Hematopoietic multipotent progenitor cell treated with erythropoietin and hydrocortisone succinate and interleukin-3 and kit ligand, for 8 days (in vitro differentiated cells): ENCODE measurements at regions not wholly inside any gene's neighbourhood (a gene's known extent, or its start where the extent isn't known, plus 50 kb on each side); places are given as distances from the start of the nearest gene placed in this dataset.

Experiments used
- DNase-seq: peaks from one replicate; pipeline ENCODE4 v3.0.0-alpha.2; 2015

DNA sequence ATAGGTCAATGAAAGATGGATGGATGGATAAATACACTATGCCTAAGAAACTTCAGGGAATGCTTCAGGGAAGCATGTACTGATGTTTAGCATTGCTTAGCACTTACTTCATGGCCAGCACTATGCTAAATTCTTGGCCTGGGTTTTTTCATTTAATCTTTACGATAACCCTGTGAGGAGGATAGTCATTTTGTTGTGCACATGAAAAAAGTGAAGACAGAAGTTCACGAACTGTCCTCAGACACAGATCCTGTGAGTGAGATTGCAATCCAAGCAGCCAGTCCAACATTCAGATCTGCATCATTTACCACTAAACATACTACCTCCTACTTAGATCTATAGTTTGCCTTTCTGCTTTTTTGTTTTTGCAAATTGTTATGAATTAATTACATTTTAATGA, 510.8 kb upstream of the AGTR1 start:
- no peak for DNase-seq

DNA sequence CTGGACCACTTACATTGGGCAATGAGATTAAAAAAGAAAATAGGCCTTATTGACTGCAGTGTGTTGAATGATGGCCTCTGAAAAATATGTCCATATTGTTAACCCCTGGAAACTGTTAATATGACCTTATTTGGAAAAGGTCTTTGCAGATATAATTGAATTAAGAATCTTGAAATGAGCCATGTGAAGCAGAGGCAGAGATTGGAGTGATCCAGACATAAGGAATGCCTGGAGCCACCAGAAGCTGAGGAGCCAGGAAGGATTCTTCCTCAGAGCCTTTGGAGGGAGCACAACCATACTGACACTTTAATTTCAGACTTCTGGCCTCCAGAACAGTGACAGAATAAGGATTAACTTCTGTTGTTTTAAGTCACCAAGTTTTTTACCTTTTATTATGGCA, 510.4 kb upstream of the AGTR1 start:
- DNase-seq = no peak

DNA sequence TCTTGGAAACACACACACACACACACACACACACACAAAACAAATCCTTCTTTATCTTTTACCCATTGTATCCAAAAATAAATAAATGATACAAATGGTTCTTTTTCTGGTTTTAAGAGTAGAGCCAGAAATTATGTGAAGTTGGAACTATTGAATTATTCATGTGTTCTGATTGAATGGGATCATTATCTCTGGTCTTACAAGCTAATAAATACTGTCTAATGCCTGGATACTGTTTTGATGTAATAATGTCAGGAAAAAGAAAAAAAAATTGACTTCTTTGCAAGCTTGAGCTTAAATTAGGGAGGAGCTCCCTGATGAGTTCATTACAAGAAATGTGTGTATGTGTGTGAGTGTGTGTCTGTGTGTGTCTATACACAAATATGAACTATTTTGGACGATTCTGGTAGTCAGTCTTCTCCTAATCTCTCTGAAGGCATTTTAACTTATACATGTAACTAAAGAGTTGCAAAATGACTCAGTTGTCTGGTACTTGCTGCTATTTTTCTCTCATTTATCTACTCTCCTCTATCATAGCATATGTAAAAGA, 507.2 kb upstream of the AGTR1 start:
- no peak for DNase-seq

DNA sequence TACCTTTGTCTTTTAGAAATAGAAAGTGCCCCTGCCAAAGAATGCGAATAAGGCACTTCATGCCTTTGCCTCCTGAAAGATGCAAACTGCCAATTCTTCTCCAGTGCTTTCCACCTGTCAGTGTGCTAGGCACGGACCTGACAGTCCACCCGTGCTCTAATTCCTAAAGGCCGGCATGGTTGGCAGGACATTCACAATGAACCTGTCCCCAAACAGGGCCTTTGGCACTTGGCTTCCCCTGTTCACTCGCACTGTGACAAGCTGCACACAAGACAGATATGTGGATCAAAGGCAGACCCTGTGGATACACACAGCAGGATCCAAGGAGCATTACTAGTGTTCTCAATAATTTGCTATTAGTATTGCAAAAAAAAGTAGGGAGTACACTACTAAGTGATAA, 505.7 kb upstream of the AGTR1 start:
- no peak for DNase-seq

DNA sequence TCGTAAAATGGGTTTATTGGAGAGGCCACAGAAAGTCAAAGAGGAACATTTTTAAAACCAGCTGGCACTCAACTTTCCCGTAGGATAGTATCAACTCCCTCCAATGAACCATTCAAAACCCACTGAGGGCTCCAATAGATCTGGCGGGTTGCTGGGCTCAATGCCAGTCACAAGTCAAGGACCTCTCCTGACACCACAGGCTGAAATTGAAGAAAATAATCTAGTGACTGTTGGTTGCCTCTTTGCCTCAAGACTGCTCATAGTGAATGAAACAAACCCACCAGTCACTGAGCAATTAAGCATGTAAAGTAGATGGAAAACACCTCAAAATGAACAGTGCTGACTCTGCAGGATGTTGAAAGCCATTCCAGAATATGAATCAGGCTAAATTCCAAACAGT, 500.6 kb upstream of the AGTR1 start:
- no peak for DNase-seq

DNA sequence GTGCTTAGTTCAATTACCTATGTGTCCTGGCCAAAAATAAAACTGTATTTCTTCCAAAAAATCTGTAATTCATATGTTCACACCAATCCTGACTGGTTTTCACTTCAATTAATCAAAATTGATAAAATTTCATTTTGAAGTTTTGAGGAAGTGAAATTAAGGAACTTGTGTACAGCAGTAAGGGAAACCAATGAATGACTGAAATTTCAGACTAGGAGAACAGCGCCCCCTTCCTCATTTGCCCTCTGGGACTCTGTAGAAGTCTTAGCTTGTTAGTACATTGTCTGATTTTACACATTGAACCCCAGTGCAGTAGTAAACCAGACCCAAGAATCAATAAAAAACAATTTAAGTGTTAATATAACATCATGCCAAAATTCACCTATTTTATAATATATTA, 495.3 kb upstream of the AGTR1 start:
- DNase-seq = no peak

DNA sequence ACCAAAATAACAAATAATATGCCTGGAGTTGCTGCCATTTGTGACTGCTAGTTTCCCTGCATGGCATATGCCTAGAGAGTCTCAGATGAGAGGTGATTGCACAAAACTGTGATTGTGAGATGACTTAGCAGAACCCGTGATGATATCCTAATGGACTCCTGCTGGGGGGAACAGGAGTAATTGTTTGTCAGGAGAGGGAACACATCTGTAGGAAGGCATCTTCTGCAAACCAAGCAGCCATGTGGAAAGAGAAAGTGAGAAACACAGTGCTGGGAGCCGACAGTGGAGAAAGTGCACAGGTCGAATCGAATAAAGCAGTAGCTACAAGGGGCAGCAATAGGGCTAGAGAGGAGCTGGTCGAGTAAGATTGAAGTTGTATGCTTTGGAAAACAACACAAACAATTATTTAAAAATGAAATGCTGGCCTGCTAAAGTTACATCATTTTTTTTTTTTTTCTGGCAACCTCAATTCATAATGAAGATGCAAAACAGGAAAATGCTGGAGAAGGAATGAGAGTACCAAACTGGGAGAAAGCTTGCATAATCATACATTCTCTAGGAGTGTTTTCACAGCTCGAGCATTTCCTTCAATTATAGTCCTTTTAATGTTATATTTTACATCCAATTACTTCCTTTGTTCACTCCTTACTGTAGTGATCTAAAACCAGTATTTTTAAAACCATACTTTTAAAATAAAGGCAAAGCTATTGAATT, 494.2 kb upstream of the AGTR1 start:
- DNase-seq = no peak

DNA sequence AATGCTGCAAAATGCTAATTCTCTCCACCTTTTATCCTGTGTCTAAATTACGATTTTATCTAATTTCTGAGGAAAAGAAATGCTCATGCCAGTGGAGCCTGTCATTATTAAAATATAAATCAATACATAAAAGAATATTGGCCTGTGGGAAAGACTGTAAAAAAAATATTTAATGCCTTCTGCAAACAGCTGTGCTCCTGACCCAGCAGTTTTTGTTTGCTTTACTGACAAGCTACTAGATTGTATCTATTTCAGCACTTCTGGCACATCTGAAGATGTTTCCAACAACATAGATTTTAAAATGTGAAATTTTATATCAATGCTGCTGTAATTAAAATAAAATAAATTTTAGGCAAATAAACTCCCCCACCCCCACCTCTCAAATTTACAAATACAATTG, 493.6 kb upstream of the AGTR1 start:
- no peak for DNase-seq

DNA sequence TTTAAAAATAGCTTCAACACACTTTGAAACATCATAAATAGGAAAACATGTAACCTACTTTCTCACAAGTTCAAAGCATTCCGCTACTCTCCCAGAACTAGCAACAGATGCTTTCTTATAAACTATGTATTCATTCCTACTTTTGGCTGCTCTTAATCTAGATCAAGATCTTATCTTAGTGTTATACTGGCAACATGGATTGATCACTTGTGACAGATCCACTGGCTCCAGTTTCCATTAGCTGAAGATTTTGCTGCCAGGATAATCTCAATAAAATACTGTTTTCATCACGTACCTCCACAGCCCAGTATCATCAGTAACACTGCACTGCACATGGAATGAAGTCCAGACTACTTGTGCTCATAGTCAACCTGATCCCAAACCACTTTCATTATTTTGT, 491.7 kb upstream of the AGTR1 start:
- no peak for DNase-seq

DNA sequence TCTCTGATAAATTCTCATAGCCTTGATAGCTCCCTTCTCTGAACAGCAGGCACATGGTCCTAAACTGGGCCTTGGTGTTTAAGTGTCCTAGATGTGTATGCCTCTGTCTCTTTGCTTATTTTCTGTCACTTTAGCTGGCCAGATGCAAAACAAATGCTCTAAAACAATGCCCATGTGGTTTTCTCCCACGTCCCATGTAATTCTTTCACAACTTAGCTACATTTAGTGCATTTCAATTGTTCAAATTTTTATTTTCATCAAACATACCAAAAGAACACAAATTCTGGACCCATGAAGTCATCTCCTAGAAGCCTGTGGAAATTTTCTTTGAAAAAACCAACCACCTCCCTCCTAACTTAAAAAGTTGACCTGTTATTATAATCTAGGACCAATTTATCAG, 491.3 kb upstream of the AGTR1 start:
- DNase-seq = no peak

DNA sequence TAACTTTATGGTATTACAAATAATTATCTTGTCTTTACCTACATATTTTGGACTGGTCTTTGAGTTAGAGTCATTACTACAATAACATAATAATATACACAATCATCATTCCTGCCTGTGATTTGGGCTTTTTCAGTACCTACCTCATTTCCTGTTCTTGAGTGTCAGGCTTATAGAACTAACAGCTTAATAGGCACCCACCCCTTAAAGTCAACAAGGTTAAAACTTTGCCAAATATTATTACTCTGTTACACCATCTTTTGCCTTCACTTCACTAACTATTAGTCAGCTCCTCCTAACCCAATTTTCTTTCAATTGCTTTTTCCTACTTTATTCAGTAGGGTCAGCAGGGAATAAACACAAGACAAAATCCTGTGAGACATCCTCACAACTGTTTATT, 488.7 kb upstream of the AGTR1 start:
- no peak for DNase-seq

DNA sequence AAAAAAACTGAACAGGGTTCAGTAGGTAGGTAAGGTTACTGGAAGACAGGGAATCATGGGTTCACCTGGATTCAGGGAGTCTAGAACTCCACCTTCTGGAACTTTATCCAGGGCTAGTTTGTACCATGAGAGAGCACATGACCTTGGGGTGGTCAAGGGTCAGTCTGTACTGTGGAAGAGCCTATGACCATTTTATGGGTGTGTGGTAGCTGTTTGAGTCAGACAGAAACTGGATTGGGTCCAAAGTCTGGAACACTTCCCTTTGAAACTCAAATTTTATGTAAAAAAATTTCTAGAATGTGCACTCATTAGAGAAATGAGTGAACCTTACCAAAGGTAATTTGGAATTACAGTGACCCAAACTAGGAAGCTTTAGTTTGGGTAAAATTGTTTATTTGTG, 486.0 kb upstream of the AGTR1 start:
- no peak for DNase-seq

DNA sequence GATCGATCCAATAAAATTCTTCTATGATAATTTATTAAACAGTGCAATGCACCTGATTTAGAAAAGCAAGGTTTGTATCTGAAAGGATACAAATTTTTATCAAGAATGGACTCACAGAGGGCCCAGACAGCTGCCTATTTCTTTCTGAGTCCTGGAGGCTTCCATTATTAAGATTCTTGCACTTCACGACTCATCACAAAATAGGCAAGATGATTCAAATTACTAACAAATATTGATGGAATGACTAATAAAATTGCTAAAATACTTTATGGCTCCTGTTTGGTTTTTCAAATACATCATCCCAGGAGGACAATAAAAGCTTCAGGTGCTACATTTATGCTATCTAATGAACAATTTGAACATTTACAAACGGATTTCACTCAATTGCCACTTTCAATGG, 483.0 kb upstream of the AGTR1 start:
- no peak for DNase-seq

DNA sequence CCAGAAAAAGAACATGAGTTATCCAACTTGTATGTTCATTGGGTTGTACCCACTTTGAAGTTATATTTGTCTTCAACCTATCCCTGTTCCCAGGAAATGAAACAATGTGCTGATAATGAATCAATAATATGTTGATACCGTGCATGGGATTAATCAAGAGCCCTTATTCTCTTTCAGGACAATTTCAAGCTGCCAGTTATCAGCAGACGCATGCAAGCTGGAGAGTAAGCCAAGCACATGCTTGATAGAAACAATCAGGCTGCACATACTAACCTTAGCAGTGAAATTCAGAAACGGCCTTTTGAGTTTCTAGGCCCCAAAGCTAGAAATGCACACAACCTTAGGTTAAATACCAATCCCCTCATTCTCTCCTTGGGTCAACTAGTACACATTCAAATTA, 480.4 kb upstream of the AGTR1 start:
- no peak for DNase-seq

DNA sequence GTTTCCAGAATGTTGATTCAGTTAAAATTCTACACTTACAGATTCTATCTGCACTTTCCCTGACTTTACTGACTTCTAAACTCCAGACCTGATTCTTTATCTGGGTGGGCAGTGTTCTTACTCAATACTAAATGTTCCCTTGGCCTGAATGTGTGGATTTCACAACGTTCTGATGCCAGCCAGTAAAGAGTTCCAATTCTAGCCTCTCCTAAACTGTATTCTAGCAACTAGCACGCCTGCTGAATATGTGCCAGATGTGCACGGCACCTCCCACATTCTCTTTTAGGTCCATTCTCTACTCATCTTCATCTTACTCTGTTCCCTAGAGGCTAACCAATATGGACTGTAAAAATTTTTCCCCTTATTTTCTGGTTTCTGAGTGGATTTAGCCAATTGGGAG, 479.5 kb upstream of the AGTR1 start:
- no peak for DNase-seq

DNA sequence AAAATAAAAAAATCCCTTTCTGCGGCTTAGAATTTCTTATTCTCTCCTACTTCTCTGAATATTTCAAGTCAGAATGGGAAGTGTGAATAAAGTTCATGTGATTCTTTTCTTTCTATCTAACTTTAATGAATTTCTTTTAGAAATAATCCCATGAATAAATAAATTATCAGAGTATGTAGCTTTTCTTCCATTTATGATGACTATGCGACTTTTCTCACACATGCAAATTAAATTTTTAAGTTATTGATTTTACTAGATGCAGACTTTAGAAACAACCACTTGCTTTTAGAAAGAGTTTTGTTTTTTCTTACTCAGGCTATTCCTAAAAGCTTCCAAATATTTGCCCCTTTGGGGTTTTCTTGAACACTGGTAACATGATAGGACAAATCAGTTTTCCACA, 477.7 kb upstream of the AGTR1 start:
- no peak for DNase-seq

DNA sequence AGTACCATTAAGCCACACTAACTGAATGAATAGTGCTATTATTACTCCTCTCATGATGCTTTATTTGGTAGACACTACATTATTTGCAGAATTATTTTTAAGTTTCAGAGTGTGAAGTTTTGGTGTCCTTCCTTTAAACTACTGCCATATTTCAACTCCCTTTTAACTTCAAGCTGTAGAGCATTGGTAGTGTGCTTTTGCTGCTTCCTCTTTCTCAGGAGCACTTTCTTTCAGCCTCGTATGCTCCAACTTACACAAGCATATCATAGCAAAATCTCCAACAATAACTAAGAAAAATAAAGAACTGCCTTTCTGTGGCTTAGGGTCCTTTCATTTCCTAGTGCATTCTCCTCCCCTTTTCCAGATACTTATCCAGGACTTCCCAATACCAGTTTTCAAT, 476.4 kb upstream of the AGTR1 start:
- DNase-seq = no peak

DNA sequence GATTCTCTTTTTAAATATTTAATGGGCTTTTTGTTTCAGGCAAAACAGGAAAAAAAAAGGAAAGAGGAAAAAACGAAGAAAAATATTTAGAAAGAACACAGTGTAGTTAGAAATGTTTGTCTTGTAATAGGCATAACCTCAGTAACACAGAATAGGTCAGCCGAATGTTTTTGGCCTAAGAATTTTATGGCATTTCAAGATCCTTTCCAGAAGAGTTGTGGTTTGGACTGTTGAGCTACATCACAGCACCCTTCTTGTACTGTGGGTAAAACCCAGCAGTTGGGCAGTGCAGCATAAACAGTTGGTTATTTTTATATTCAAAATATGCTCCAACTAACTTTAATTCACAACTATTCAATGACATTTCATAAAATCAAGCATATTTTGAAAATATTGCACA, 474.4 kb upstream of the AGTR1 start:
- DNase-seq = no peak

DNA sequence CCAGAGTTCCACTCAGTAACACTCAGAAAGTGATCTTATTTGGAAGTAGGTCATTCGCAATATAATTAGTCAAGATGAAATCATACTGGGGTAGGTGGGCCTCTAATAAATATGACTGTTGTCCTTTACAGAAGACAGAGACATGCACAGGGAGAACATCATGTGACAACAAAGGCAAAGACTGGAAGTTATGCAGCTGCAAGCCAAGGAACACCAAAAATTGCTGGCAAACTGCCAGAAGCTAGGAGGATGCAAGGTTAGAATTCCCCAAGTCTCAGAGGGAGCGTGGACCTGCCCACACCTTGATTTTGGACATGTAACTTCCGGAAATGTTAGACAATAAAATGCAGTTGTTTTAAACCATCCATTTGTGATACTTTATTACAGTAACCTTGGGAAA, 471.5 kb upstream of the AGTR1 start:
- no peak for DNase-seq

DNA sequence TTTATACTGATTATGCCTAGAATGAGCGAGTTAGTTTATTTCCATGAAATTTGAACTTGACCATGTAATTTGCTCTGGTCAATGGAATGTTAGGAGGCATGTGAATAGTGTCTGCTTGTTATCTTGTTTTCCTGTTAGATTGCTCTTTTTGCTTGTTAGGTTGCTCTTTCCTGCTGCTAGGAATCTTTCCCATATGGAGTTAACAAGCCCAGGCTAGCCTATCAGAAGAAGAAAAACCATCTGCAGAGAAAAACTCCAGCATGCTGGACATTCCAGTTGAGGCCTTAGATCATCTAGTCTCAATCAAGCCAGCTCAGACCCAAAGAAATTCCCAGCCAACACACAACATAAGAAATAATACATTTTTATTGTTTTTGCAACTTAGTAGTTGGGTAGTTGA, 470.2 kb upstream of the AGTR1 start:
- no peak for DNase-seq

DNA sequence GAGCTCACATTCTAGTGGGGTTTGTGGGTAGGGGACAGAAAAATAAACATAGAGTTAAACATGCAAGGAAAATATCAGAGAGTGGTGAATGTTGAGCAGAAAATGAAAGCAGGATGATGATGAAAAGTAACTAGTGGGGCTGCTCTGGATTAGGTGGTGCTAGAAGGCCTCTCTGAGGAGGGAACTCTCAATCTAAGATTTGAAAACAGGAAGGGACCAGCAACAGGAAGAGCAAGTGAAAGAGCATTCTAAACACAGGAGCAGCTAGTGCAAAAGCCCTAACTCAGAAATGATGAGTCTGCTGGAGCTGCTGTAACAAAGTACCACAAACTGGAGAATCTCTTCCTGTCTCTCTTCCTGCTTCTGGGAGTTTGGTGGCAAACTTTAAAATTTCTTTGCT, 468.6 kb upstream of the AGTR1 start:
- no peak for DNase-seq

DNA sequence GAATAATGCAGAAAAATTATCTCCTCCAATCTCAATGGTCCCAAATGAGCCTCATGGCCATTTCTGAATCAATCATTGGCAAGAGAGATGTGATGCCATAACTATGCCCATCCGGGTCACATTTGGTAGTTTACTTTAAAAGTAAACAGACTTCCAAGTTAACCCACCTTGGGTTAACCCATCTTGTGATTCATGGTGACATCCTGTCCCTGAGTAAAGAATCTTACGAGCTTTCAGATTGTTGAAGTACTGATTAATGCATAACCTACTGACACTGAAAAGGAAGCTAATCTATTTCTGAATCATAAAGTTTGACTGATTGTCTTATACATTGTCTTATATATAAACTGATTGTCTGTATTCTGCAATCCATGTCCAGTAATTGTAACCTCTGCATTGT, 467.2 kb upstream of the AGTR1 start:
- no peak for DNase-seq

DNA sequence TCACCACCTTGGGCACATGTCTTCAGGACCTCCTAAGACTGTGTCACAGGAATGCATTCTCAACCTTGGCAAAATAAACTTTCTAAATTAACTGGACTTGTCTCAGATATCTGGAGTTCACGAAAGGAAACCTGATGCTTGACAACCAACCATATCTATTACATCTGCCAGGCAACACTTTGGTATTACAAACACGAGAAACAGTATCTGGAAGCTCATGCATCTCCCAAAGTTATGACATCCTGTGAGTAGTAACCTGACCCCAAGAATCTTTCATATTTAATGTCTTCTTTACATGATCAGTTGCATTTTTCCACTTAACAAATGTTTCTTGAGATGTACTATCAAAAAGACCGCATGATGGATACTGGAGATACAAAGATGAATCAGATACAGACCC, 465.3 kb upstream of the AGTR1 start:
- DNase-seq = no peak

DNA sequence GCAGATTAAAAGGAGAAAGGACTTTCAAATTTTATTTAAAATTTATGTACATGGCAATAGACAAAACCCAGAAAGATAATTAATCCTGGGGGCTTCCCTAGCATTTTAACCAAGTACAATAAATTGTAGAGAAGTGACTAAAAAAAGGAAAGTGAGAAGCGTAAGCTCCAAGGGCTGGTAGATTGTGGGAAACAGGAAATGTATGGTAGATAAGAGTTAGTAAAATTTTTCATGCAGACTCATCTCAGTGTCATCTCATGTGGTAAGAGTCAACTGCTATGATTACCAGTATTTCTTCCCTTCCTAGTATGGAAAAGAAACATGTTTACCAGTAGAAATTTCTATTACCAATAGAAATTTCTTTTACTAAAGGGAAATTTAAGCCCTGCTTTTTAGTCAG, 464.3 kb upstream of the AGTR1 start:
- DNase-seq = no peak

DNA sequence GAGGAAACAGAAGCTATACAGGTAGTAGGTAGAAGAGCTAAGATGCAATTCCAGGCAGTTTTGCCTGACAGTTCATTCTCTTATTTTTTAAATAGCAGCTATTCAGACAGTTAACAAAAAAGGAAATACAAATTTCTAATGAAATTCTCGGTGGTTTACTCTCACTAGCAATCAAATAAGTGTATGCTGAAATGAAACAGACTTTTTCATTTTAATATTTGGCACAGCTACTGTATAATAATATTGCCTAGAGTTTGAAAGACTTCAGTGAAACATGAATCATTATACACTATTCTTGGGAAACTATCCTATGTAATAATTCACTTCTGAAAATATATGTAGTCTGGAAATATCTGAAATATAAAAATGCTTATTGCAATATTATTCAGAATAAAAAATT, 463.2 kb upstream of the AGTR1 start:
- no peak for DNase-seq

DNA sequence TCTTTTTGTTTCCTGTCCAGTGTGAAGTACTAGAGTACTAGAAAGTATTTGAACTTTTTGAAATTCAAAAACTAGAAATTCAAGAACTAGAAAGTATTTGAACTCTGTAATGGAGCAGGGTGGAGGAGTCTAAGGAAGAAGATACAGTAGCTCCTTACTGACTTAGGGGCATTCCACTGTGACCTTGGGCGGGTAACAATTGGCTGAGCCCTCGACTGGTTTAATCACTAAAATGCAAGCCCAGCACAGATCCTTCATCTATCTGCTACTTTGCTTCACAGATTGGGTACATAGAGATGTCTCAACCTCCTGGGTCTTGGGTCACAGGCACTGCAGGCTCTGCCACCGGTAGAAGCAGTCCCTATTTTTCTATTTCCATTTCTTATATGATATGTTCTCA, 462.1 kb upstream of the AGTR1 start:
- DNase-seq = no peak
